HG02623 (cell line): ENCODE measurements at regions not wholly inside any gene's neighbourhood (a gene's known extent, or its start where the extent isn't known, plus 50 kb on each side); places are given as distances from the start of the nearest gene placed in this dataset.

Experiments
- ATAC-seq: cut with Tn5 transposase; IDR thresholded peaks from one replicate; pipeline ENCODE4 v1.9.1; 2021; ENCODE audit warnings: moderate library complexity; ENCODE audit not compliant: unreplicated experiment

- no peak for ATAC-seq
These were observed 69.0 kb upstream of the ZSWIM6 start for GRCh38 chr5:61263072-61263471.

- no peak for ATAC-seq
These were observed 68.3 kb upstream of the ZSWIM6 start for GRCh38 chr5:61263561-61264272.

GRCh38 chr5:61264273-61264661 lies 67.8 kb upstream of the ZSWIM6 start:
- no peak for ATAC-seq

GRCh38 chr5:61267116-61267515 lies 64.9 kb upstream of the ZSWIM6 start:
- no peak for ATAC-seq

- ATAC-seq = no peak
These were observed 63.2 kb upstream of the ZSWIM6 start for GRCh38 chr5:61268871-61269270.

- ATAC-seq = no peak
These were observed 61.4 kb upstream of the ZSWIM6 start for GRCh38 chr5:61270510-61271165.

- no peak for ATAC-seq
These were observed 59.4 kb upstream of the ZSWIM6 start for GRCh38 chr5:61272688-61273087.

- ATAC-seq = no peak
These were observed 58.6 kb upstream of the ZSWIM6 start for GRCh38 chr5:61273279-61273975.

GRCh38 chr5:61274511-61274911 lies 57.5 kb upstream of the ZSWIM6 start:
- no peak for ATAC-seq

- no peak for ATAC-seq
These were observed 56.2 kb upstream of the ZSWIM6 start for GRCh38 chr5:61275841-61276240.

GRCh38 chr5:61277190-61277589 lies 54.9 kb upstream of the ZSWIM6 start:
- no peak for ATAC-seq

GRCh38 chr5:61277781-61278180 lies 54.3 kb upstream of the ZSWIM6 start:
- ATAC-seq = no peak

GRCh38 chr5:61279725-61280124 lies 52.3 kb upstream of the ZSWIM6 start:
- ATAC-seq = no peak

GRCh38 chr5:61280205-61280604 lies 51.9 kb upstream of the ZSWIM6 start:
- no peak for ATAC-seq

- ATAC-seq = no peak
These were observed 51.2 kb upstream of the ZSWIM6 start for GRCh38 chr5:61280761-61281427.

- no peak for ATAC-seq
These were observed 50.4 kb upstream of the ZSWIM6 start for GRCh38 chr5:61281686-61282085.
